Common myeloid progenitor, CD34-positive (primary cell): ENCODE measurements at regions not wholly inside any gene's neighbourhood (a gene's known extent, or its start where the extent isn't known, plus 50 kb on each side); places are given as distances from the start of the nearest gene placed in this dataset.

Source experiments
- CTCF ChIA-PET: fragments of 350-600 bp; sonication (Branson Sonifier 250); formaldehyde crosslinking; loops from one replicate; lab custom pipeline; 2021; ENCODE audit warnings: antibody characterized with exemption; lab: Charles Lee
- POLR2A ChIA-PET: fragments of 350-600 bp; sonication (Branson Sonifier 250); formaldehyde crosslinking; loops from one replicate; lab custom pipeline; 2021; ENCODE audit warnings: antibody characterized with exemption; lab: Charles Lee
- DNase-seq, 3 donors: peaks; one replicate each; pipeline versions ENCODE4 v3.0.0 to v3.0.0-alpha.2; 2013
- H3K27ac ChIP-seq, 2 experiments: 1 replicate in 1 of 2; 2 replicates in 1 of 2; pipeline ENCODE4 v1.7.0; 2013; ENCODE audit warnings: inconsistent platforms in 2 of 2, low read length in 2 of 2, mild to moderate bottlenecking in 2 of 2, low read depth in 1 of 2, moderate library complexity in 1 of 2; ENCODE audit not compliant: severe bottlenecking in 2 of 2, insufficient read depth in 1 of 2, poor library complexity in 1 of 2
- H3K27me3 ChIP-seq, 5 experiments: replicated peaks in 2 of 5; 1 replicate in 3 of 5; 2 replicates in 2 of 5; pipeline versions ENCODE4 v1.6.1 to v1.7.0; 2013; ENCODE audit warnings: low read length in 4 of 5, mild to moderate bottlenecking in 2 of 5, moderate library complexity in 2 of 5, inconsistent platforms in 1 of 5; ENCODE audit not compliant: insufficient read depth in 5 of 5, control insufficient read depth in 4 of 5
- H3K36me3 ChIP-seq, 4 experiments: 1 replicate in 2 of 4; 2 replicates in 2 of 4; pipeline versions ENCODE4 v1.6.1 to v1.7.0; 2013; ENCODE audit warnings: low read length in 3 of 4, control low read depth in 1 of 4, mild to moderate bottlenecking in 1 of 4; ENCODE audit not compliant: control insufficient read depth in 4 of 4, insufficient read depth in 4 of 4
- H3K4me1 ChIP-seq, 4 experiments: 1 replicate in 3 of 4; 2 replicates in 1 of 4; pipeline versions ENCODE4 v1.6.1 to v1.7.1; 2013; ENCODE audit warnings: low read length in 3 of 4, mild to moderate bottlenecking in 3 of 4, control low read depth in 1 of 4, inconsistent platforms in 1 of 4, moderate library complexity in 1 of 4; ENCODE audit not compliant: control insufficient read depth in 4 of 4, insufficient read depth in 4 of 4; ENCODE audit errors: control extremely low read depth in 1 of 4
- H3K4me3 ChIP-seq, 7 experiments: 1 replicate in 4 of 7; 2 replicates in 3 of 7; pipeline versions ENCODE4 v1.5.1 to v1.7.0; 2013; ENCODE audit warnings: mild to moderate bottlenecking in 7 of 7, low read length in 6 of 7, moderate library complexity in 6 of 7, inconsistent platforms in 2 of 7, low read depth in 2 of 7, control low read depth in 1 of 7; ENCODE audit not compliant: insufficient read depth in 4 of 7, control insufficient read depth in 1 of 7; ENCODE audit errors: extremely low read depth in 1 of 7
- H3K9me3 ChIP-seq, 5 experiments: 1 replicate in 4 of 5; 2 replicates in 1 of 5; pipeline versions ENCODE4 v1.6.1 to v1.7.1; 2013; ENCODE audit warnings: low read length in 4 of 5, mild to moderate bottlenecking in 2 of 5, inconsistent platforms in 1 of 5, low read depth in 1 of 5, moderate library complexity in 1 of 5; ENCODE audit not compliant: control insufficient read depth in 4 of 5, insufficient read depth in 2 of 5; ENCODE audit errors: control extremely low read depth in 1 of 5
- WGBS: methylation state at CpG from one replicate; pipeline ENCODE4 v1.1.5; 2013; ENCODE audit not compliant: insufficient coverage; 5-methylcytosine and 5-hydroxymethylcytosine counted together

DNA sequence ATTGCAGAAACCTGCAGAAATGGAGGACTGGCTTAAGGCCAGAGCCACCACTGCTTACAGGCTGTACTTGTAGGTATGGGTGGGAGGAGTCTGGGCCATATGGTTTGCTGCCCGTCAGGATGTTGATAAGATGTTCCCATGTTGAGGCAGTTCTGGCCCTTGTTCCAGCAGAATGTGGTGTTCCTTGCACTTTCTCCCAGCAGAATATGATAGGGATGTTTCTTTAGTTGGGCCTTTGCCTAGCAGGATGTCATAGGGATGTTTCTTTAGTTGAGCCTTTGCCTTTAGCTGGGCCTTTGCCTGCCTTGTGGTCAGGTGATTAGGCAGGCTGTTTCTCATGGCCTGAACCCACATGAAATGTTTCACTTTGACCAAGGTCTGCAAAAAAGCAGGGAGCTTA lies 139.1 kb upstream of the PAQR3 start:
- Histone ChIP-seq H3K27me3 (no peaks in the 10 kb centered on the region), H3K4me3 (no peak overlapping the region), H3K9me3 (peaks cover 0 to 19% (median 1%) of the 10 kb centered on the region in 5 experiments), H3K27ac (no peak overlapping the region), H3K4me1 (no peaks in the 10 kb centered on the region), H3K36me3 (no peaks in the 10 kb centered on the region)
- POLR2A ChIA-PET: no interaction called here
- WGBS: 89% methylated on average over 1 of the region's 1 CpG
- CTCF ChIA-PET: no interaction called here
- DNase-seq: no peak

- no peaks in the 10 kb centered on the region for H3K4me1 ChIP-seq
- H3K27me3 ChIP-seq: no peaks in the 10 kb centered on the region
- no peaks in the 10 kb centered on the region for H3K36me3 ChIP-seq
- H3K9me3 ChIP-seq: peaks cover 0 to 6% (median 0%) of the 10 kb centered on the region in 5 experiments
- POLR2A ChIA-PET: no interaction called here
- WGBS: no CpG with 5 or more reads among the region's 1 CpG
- DNase-seq: no peak
- H3K27ac ChIP-seq: no peak overlapping the region
- H3K4me3 ChIP-seq: no peak overlapping the region
- CTCF ChIA-PET: interaction anchor here (1.1 kb wide), 1 partner anchor 26 kb away, joined by 3 read pairs; no protein-coding TSS in a partner anchor
Observed at GRCh38 chr4:79074040-79074439, 134.8 kb upstream of the PAQR3 start.

DNA sequence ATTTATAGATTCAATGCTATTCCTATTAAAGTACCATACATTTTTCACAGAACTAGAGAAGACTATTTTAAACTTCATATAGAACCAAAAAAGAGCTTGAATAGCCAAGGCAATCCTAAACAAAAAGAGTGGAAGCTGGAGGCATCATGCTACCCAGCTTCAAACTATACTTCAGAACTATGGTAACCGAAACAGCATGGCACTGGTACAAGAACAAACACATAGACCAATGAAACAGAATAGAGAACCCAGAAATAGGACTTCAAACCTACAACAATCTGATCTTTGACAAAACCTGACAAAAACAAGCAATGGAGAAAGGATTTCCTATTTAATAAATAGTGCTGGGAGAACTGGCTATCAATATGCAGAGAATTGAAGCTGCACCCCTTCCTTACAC lies 134.2 kb upstream of the PAQR3 start:
- DNase-seq: no peak
- WGBS: no CpG with 5 or more reads among the region's 1 CpG
- Histone ChIP-seq H3K9me3 (peaks cover 0 to 6% (median 0%) of the 10 kb centered on the region in 5 experiments), H3K27me3 (no peaks in the 10 kb centered on the region), H3K27ac (no peak overlapping the region), H3K36me3 (no peaks in the 10 kb centered on the region), H3K4me1 (no peaks in the 10 kb centered on the region), H3K4me3 (no peak overlapping the region)
- ChIA-PET POLR2A (no interaction called here), CTCF (interaction anchor here (1.1 kb wide), 1 partner anchor 26 kb away, joined by 3 read pairs; no protein-coding TSS in a partner anchor)

DNA sequence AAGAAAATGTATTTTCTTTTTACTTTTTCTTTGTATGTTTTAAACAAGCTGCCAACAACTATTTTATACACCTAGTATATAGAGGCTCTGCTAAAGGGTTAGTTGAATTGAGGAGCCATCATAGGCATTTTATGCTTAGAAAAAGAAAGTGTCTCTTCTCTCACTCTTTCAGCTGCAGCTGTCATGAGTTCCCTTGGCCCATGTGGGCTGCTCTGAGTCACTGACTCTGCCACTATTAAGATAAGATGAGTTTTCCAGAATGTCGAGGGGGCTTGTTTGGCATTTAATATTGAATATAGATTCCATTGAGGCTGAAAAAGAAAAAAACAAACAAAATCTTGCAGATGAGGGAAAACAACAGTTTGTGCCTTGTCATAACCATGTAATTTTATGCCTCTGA lies 126.0 kb upstream of the PAQR3 start:
- Histone ChIP-seq H3K9me3 (no peaks in the 10 kb centered on the region), H3K27ac (no peak overlapping the region), H3K4me3 (no peak overlapping the region), H3K36me3 (no peaks in the 10 kb centered on the region), H3K27me3 (no peaks in the 10 kb centered on the region), H3K4me1 (no peaks in the 10 kb centered on the region)
- POLR2A ChIA-PET: no interaction called here
- CTCF ChIA-PET: no interaction called here
- 100% methylated on average over 1 of the region's 1 CpG for WGBS
- peak in 2 of 3 donors; percentile 3 to 15 for DNase-seq

GRCh38 chr4:79064806-79065205 lies 125.6 kb upstream of the PAQR3 start:
- H3K9me3 ChIP-seq: no peaks in the 10 kb centered on the region
- ChIA-PET POLR2A (no interaction called here), CTCF (interaction anchor here (0.6 kb wide), 2 partner anchors 11 to 1417 kb away, joined by 3 read pairs; no protein-coding TSS in a partner anchor)
- no peak overlapping the region for H3K27ac ChIP-seq
- WGBS: 80% methylated on average over 1 of the region's 3 CpGs
- no peak for DNase-seq
- H3K27me3 ChIP-seq: no peaks in the 10 kb centered on the region
- H3K4me1 ChIP-seq: no peaks in the 10 kb centered on the region
- no peaks in the 10 kb centered on the region for H3K36me3 ChIP-seq
- no peak overlapping the region for H3K4me3 ChIP-seq

DNA sequence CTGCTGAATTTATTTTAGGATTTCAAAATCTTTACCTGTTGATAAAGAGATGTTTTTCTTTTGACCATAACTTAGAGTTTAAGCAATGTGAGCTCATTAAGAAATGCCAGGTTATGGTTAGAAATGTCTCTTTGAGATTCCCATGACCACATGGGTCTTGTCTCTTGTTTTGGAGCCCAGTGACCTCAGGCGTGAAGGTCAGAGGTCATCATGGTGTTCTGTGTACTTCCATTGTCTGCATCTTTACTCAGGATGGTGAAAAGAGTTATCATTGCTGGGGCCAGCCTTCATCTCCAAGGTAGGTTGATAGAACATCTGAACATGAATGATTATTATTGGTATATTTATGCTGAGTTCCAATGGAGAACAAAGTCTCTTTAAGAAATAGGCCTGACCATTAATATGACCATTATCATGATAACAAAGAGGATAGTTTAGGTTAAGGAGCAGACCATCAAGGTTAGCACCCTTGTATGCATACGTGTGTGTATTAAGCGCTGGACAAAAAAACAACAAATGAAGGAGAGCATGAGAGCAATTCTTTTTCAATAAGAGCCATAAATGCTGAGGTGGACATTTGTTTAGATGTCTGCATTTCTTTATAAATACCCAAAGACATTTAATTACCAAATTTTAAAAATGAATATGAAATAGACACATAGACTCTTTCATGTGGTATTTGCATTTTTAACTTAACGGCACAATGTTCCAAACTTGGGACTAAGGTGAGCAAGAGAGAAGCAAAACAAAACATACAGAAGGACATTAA lies 120.6 kb upstream of the PAQR3 start:
- H3K27ac ChIP-seq: no peak overlapping the region
- no peaks in the 10 kb centered on the region for H3K27me3 ChIP-seq
- WGBS: 100% methylated on average over 1 of the region's 4 CpGs
- DNase-seq: no peak
- H3K4me1 ChIP-seq: no peaks in the 10 kb centered on the region
- H3K9me3 ChIP-seq: no peaks in the 10 kb centered on the region
- no peaks in the 10 kb centered on the region for H3K36me3 ChIP-seq
- ChIA-PET POLR2A (no interaction called here), CTCF (interaction anchor here (1.2 to 2.7 kb wide), 2 partner anchors 17 to 20 kb away, joined by 3 to 10 read pairs; no protein-coding TSS in a partner anchor)
- no peak overlapping the region for H3K4me3 ChIP-seq

DNA sequence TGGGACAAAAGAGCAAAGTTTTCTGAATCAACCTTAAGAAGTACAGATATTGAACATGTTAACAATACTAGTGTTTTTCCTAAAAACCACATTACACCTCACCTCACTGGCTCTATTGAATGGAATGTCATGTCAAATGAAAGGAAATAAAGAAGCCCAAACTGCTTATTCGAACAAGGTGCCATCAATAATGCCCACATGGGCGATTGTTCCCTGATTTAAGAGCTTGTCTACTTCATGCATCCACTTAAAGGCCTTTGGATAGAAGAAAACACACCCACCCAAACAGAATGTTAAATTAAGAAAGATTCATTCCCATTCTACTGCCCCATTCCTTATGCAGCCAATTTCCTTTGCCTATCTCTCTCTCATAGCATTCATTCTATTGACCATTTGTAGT lies 118.5 kb upstream of the PAQR3 start:
- Histone ChIP-seq H3K4me1 (no peaks in the 10 kb centered on the region), H3K27me3 (no peaks in the 10 kb centered on the region), H3K9me3 (no peaks in the 10 kb centered on the region), H3K36me3 (no peaks in the 10 kb centered on the region), H3K4me3 (no peak overlapping the region), H3K27ac (no peak overlapping the region)
- CTCF ChIA-PET: interaction anchor here (0.6 kb wide), 1 partner anchor 221 kb away, joined by 4 read pairs; no protein-coding TSS in a partner anchor
- WGBS: 100% methylated on average over 2 of the region's 2 CpGs
- DNase-seq: no peak
- POLR2A ChIA-PET: no interaction called here
